ENCODE measurements at regions not wholly inside any gene's neighbourhood (a gene's known extent, or its start where the extent isn't known, plus 50 kb on each side); places are given as distances from the start of the nearest gene placed in this dataset.
"Not testable (repeated sequence)": the region's sequence is repeated elsewhere in the genome, so short reads cannot be mapped to it uniquely, and the experiment has no call there.

DNA sequence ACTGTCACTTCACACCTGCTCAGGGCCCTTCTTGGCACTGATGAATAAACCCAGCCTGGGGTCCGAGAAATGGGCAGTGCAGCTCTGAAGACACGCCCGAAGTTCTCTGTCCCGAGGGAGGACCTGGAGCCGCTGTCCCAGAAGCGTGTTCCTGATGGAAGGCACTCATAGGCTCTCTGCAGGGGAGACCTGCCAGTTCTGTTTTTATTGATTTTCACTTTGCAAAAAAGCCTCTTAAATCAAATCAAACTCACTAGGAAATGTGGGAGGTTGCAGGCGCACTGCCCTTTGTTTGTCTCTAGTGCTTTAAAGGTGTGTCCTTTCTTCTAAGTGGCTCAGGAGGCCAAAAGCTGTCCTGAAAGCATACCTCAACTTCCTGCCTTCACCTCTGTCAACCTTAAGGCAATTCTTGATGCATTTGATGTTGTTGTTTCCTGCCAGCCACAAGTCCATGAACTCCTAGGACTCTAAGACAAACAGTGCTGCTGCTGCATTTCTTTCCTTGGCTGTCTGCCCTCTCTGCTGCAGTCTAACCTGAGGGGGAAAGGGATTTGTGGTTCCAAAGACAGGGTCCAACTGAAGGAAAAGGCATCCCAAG, 663.2 kb downstream of the UQCRFS1 start:
- no peak for DNase-seq

DNA sequence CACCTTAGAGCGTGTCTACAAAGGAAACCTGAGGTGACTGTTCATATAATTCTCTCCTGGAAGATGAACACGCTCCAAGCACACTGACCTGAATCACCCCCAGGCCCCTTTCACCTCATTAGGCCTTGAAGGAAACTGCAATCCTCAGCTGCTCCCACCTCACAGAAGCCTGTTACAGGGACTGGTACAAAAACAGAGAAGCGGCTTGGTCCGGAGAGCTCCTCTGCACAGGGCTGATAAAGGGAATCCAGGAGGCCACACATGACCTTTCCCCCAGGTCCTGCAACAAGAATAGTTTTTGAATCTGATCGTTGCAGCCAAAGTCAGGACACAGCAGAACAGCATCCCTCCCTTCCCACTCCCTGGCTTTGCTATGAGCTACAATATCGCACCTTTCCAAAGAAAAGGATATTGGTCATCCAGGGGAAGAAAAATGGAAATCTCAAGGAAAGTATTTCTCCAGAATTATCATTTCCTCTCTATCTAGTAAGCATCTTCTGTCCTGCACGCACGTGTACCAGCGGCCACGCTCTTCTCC, 666.7 kb downstream of the UQCRFS1 start:
- DNase-seq, result no peak

DNA sequence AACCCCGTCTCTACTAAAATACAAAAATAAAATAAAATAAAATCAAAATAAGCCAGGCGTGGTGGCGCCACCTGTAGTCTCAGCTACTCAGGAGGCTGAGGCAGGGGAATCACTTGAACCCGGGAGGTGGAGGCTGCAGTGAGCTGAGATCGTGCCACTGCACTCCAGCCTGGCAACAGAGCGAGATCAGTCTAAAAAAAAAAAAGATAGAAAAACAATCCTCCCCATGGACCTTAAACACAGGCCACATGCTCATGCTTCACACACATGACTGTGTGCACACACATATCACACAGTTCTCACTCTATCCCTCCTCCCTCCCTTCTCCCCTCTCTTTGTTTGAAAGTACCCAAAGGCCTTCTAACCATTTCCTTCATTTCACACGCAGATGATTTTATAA, 667.6 kb downstream of the UQCRFS1 start:
- not testable (repeated sequence) for DNase-seq

DNA sequence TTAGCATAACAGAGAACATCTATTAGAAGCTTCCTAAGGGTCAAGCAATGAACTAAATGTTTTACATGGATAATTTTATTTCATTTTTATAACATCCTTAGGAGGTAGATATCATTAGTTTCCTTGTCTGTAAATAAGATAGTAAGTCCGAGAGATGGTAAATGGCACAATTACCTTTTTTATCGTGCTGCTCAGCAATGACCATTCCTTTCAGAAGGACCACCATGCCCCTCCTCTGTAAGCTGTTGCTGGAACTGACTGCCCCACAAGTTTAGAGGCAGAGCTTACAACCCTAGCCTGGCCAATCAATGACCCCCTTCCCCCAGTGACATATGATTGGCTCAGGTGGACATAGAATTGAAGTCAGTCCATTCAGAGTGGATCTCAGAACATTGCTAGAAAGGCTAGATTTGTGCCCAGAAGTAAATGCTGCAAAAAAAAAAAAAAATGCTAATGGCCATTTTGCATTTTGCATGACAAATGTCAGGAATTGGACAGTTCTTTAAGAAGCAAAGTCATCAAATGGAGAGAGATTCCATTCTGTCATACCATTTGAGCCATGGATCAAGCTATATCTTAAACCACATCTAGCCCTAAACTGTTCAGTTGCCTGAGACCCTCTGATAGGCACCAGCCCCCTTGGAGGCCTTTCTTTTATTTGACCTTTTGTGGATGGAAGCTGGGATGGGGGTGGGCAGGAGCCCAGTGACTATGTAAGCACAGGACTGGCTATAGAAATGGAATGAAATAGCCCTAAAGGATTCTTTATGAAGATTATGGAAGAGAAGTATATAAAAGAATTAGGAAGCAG, 668.3 kb downstream of the UQCRFS1 start:
- DNase-seq, result no peak

DNA sequence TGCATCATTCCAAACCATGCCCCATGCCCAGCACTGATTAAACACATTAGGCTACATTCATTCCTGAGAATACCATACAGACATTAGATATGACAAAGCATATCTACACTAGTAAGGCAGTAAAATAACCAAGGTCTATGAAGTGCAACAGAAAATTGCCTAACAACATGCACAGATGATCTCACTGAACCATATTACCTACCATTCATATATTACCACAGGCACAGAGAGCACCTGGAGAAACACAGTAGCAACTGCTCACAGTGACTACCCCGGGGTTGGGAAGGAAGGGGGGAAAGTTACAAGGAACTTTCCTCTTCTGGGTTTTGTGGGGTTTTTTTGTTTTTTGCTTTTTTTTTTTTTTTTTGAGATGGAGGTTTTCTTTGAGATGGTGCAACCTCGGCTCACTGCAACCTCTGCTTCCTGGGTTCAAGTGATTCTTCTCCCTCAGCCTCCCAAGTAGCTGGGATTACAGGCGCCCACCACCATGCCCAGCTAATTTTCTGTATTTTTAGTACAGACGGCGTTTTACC, 669.6 kb downstream of the UQCRFS1 start:
- DNase-seq, result no peak

DNA sequence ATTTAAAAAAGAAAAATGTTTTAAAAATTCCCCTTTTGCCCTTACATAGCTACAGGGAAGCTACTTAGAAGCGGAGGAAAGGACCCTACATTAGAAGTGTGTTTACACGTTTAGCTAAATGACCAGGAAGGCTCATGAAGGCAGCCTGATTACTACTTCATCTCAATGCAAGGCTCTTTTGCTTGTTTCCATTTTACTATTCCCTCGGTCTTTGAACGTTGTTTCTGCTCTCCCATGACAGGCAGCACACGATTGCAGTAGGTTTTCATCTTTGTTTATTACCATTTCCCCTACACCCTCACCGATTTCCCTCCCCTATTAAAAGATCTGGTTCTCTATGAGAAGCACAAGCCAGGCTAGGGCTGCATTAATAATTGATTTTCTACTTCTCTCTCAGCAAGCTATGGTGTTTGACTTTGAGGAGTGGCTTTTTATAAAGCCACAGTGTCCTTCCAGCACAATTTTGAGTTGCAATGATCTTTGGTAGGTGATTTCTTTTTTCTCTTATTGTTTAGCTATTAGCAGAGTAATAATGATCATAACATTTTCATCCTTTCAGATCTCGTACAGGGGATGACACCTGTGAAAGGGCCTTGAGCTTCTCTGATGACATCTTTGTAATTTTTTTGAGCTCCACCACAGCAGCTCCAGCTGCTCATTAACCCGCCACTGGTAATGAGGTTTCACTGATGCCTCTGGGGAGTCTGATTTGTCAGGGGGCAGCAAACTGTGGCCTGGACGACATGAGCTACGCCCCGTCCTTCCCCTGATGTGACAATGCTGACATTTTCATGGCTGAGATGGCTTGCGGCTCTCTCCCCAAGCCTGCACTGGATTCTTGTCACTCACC, 670.3 kb downstream of the UQCRFS1 start:
- peak; percentile 1 for DNase-seq

DNA sequence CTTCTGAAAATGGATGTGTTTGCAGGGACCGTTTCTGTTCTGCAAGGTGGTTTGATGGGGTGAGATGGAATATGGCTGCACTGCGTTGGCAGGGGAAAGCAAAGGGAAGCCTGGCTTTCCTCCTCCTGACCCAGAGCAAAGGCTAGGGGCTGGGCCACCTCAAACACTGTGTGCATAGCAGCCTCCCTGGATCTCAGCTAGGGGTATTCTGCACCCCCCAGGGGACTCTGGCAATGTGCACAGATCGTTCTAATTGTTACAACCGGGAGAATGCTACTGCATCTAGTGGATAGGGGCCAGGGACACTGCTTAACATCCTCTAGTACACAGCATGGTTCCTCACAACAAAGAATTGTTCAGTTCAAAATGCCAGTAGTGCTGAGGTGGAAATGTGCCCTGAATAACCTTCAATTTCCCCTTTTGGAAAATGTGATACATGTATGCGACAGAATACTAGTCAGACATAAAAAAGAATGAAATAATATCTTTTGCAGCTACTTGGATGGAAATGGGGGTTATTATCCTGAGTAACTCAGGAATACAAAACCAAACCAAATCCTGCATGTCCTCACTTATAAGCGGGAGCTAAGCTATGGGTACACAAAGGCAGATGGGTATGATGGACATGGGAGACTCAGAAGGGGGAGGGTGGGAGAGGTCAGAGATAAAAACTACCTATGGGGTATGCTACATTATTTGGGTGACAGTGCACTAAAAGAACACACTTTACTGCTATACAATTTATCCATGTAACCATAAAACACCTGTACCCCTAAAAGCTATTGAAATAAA, 671.2 kb downstream of the UQCRFS1 start:
- DNase-seq, result no peak

DNA sequence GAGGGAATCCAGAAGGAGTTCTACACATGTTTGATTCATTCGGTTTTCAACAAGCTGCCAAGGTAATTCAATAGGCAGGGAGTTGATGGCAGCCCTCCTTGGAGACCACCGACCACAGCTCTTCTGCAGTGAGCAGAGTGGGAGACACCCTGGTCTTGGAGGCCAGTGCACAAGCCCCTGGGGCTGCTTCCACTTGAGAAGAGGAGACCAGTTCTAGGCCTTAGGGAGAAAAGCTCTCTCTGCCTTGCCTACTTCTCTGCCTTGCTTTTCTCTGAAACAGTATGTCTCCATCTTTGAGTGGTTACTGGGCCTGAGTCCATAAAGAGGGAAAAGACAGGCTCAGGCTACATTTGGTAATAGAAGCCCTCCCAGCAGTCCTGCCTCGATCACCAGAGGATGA, 671.9 kb downstream of the UQCRFS1 start:
- no peak for DNase-seq

DNA sequence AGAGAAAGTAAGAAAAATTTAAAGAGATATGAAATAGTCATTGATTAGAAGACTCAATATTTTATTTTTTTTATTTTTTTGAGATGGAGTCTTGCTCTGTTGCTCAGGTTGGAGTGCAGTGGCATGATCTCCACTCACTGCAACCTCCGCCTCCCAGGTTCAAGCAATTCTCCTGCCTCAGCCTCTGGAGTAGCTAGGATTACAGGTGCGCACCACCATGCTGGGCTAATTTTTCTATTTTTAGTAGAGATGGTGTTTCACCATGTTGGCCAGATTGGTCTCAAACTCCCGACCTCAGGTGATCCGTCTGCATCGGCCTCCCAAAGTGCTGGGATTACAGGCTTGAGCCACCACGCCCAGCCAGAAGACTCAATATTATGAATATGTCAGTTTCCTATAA, 672.6 kb downstream of the UQCRFS1 start:
- not testable (repeated sequence) for DNase-seq

DNA sequence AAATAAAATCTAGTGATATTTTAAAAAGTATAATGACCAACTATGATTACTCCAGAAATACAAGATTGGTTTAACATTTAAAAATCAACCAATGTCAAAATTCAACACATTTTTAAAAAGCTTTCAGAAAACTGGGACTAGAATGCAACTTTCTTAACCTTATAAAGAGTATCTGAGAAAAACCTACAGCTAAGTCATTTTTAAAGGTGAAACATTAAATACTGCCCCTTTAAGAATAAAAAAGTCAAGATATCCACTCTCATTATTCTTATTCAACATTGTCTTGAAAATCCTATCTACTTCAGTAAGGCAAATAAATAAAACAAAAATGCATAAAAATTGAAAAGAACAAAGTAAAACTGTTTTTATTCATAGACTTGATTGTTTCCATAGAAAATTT, 673.2 kb downstream of the UQCRFS1 start:
- no peak for DNase-seq

DNA sequence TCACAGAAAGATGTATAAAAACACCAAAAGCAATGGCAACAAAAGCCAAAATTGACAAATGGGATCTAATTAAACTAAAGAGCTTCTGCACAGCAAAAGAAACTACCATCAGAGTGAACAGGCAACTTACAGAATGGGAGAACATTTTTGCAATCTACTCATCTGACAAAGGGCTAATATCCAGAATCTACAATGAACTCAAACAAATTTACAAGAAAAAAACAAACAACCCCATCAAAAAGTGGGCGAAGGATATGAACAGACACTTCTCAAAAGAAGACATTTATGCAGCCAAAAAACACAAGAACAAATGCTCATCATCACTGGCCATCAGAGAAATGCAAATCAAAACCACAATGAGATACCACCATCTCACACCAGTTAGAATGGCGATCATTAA, 674.4 kb downstream of the UQCRFS1 start:
- not testable (repeated sequence) for DNase-seq

DNA sequence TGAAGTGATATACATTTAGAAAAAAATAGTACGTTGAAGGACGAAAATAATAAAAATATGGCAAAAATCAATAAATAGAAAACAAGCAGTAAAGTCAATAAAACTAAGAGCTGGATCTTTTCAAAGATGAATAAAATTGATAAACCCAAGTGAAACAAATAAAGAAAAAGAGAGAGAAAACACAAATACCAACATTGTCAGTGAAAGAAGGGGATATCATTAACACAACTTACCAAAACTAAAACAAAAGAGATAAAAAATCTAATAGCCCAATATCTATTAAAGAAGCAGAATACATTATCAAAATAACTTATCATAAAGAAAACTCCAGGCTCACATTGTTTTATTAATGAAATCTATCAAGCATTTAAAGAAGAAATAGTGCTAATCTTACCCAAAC, 675.1 kb downstream of the UQCRFS1 start:
- DNase-seq, result no peak

DNA sequence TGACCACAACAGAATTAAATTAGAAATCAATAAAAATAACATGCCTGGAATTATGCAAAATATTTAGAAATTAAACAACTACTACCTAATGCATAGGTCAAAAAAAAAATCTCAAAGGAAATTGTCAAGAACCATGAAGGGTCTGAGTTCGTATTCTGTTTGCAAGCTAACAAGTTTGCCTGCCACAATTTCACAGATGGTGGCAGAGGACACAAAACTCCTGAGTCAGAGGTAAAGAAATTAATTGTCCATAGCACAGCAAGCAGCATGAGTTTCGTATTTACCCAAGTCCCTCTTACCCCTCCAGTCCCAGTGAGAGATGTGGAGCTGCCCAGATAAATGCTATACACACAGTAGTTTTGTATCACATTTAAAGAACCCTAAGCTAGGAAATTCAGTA, 675.9 kb downstream of the UQCRFS1 start:
- no peak for DNase-seq

DNA sequence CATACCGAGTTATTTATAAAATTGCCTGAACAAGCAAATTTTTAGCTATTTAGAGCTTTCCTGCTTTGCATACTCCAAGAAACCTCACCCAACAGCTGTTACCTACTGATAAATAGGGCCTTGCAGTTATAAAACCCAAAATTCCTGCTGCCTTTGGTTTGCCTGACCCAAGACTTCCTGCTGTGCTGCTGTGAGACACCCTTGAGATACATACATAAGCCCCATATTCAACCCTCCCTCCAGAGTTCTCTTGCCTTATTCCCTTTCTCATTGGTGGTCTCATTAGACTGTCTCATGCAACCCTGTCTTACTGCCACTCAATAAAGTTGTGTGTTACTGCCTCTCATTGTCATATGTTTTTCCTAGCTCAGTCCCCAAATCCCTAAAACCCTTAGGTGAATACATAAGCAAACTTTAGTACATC, 677.6 kb downstream of the UQCRFS1 start:
- DNase-seq, result no peak

DNA sequence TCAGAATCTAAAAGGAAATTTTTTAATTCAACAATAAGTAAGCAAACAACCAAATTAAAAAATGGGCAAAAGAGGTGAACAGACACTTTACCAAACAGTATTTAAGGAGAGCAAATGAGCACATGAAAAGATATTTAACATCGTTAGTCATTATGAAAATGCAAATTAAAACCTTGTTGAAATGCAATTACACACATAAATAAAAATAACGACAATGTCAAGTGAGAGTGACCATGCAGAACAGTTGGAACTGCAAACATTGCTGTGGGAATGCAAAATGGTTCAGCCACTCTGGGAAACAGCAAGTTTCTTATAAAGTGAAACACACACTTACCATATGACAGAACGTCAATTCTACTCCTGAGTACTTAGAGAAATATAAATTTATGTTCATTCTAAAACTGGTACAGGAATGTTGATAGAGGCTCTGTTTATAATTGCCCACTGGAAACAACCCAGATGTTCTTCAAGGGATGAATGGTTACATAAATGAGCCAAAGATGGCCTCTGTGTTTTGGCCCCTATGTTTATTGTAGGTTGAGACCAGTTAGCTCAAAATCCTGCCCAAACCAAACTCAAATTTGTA, 678.1 kb downstream of the UQCRFS1 start:
- no peak for DNase-seq

DNA sequence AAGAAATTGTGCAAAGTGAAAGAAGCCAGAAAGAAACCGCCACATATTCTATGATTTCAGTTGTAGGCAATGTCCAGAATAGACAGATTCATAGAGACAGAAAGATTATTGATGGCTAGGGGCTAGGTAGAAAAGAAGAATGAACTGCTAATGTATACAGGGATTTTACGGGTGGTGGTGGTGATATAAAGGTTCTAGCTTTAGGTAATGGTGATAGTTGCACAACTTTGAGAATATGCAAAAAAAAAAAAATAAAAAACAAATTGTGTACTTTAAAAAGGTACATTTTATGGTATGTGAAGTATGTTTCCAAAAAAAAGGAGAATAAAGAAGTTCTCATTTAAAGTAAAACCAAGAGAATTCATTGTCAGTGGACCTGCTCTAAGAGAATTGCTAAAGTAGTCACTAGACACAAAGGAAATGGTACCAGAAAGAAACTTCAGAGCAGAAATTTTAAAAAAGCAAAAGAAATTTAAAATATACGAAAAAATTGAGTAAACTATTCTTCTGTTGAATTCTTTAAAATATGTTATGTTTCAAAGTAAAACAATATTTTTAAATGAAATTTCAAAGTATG, 680.1 kb downstream of the UQCRFS1 start:
- DNase-seq, result no peak

DNA sequence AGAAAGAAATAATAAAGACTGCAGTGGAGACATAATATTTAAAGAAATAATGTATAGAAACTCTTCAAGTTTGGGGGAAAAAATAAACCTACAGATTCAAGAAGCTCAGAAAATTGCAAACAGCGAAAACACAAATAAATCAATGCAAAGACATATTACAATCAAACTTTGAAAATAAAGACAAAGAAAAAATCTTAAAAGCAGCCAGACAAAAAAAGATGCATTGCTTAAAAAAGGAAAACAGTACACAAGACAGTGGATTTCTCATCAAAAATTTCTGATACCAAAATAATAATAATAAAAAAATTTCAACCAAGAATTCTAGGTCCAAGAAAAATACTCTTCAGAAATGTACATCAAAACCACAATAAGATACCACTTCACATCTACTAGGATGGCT, 681.0 kb downstream of the UQCRFS1 start:
- DNase-seq, result no peak

DNA sequence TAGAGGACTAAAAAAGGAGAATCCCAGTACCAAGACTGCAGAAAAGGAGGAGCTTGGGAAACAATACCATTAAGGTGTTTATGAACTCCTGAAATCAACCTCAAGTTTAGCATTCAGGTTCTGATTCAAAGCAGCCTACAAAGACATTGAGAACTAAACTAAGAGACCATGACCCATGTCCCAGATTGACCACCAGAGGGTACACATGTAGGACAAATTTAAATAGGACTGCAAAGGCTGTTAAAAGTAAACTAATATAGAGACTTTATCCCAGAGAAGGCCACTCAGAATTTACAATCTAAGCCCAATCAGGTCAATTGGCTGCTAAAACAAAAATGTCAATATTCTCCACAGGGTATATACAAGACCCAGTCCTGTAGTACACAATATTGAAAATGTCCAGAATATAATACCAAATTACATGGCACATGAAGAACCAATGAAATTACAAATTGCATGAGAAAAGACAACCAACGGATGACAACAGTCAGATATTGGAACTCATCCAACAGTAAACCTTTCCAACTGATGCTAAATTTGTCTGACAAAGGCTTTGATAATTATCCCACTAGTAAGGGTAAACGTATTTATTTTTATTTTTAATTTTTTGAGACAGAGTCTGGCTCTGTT, 682.4 kb downstream of the UQCRFS1 start:
- no peak for DNase-seq

DNA sequence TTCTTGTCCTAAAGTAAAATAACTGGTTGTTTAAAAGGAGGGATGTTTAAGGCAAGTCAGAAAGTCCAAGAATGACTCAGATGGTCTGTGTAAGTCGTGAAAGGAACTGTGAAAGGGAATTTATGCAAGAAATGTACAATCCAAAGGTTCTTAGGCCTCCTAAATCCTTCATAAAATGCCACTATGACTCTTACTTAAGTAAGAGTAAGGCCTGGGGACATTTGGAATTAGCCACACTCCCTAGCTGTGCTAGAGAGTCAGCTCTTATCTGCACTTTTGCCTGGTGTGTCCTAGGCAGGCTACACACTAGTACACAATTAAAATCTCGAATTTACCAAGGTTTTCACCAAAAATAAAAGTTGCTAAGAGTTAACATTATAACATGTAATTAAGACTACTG, 686.9 kb downstream of the UQCRFS1 start:
- DNase-seq, result no peak

DNA sequence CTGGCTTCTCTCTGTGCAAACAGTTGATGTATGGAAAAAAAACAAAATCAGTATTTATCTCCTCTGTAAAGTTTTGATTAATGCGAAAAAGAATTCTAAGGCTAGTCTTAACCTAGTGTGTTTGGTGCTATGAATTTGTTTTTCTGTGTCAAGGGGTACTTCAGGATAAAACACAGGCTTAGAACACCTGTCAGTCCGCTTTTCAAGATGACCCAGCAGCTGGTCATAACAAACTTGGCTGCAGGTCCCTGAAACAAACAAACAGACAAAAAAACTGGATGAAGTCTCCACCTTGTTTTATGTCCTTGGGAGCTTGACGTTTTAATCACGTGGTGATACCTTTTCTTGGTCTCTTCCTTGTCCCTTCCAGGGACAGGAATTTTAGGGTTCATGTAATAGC, 689.3 kb downstream of the UQCRFS1 start:
- DNase-seq, result peak; percentile 61

DNA sequence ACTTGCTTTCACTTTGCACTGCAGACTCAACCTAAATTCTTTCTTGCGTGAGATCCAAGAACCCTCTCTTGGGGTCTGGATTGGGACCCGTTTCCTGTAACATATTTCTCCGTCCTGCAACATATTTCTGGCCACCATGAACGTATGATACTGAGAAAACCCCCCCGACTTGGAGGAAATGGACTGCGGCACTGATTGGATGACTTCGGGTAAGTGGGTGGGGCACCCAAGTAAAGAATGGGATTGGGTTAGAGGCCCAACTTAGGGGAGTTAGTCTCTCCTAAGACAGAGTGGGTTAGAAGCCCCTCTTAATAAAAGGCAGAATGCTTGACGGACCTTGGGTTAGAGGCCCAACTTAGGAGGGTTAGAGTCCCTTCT, 690.4 kb downstream of the UQCRFS1 start:
- no peak for DNase-seq

All from NCI-H1092 treated with DMSO at 0.1 percent for 48 hours (cell line).